ENCODE measurements at regions not wholly inside any gene's neighbourhood (a gene's known extent, or its start where the extent isn't known, plus 50 kb on each side); places are given as distances from the start of the nearest gene placed in this dataset.
"Not testable (repeated sequence)": the region's sequence is repeated elsewhere in the genome, so short reads cannot be mapped to it uniquely, and the experiment has no call there.

GRCh38 chr6:14781772-14782525 lies 463.9 kb upstream of the JARID2 start:
- Histone ChIP-seq H3K4me1 (no peaks in the 10 kb centered on the region), H3K9me3 (ENCODE audit: control insufficient read depth, low read length) (no peaks in the 10 kb centered on the region), H3K27ac (no peak overlapping the region), H3K9ac (no peak overlapping the region), H3K36me3 (ENCODE audit: control insufficient read depth, insufficient read depth, low read length) (no peaks in the 10 kb centered on the region), H3K4me2 (ENCODE audit: low read length) (no peak overlapping the region), H3K79me2 (no peaks in the 10 kb centered on the region), H3K4me3 (ENCODE audit: low read depth, low read length) (no peak overlapping the region), H2AFZ (no peak overlapping the region), H3K27me3 (ENCODE audit: control insufficient read depth, insufficient read depth, low read length) (no peaks in the 10 kb centered on the region)
- no peak for TF ChIP-seq CTCF (IDR thresholded peaks at IDR 0.05)

- H3K27ac ChIP-seq; H3K9me3 ChIP-seq (ENCODE audit: control insufficient read depth, low read length); H3K9ac ChIP-seq; H3K4me2 ChIP-seq (ENCODE audit: low read length); H3K4me3 ChIP-seq (ENCODE audit: low read depth, low read length); H3K36me3 ChIP-seq (ENCODE audit: control insufficient read depth, insufficient read depth, low read length); H3K79me2 ChIP-seq; H2AFZ ChIP-seq; H3K27me3 ChIP-seq (ENCODE audit: control insufficient read depth, insufficient read depth, low read length); H3K4me1 ChIP-seq: not testable (repeated sequence)
Measured at GRCh38 chr6:14782921-14783464, 462.9 kb upstream of the JARID2 start.

- no peak for TF ChIP-seq CTCF (IDR thresholded peaks at IDR 0.05)
- Histone ChIP-seq H2AFZ (no peak overlapping the region), H3K27me3 (ENCODE audit: control insufficient read depth, insufficient read depth, low read length) (no peaks in the 10 kb centered on the region), H3K9me3 (ENCODE audit: control insufficient read depth, low read length) (no peaks in the 10 kb centered on the region), H3K4me3 (ENCODE audit: low read depth, low read length) (no peak overlapping the region), H3K36me3 (ENCODE audit: control insufficient read depth, insufficient read depth, low read length) (no peaks in the 10 kb centered on the region), H3K79me2 (no peaks in the 10 kb centered on the region), H3K4me1 (no peaks in the 10 kb centered on the region), H3K27ac (no peak overlapping the region), H3K4me2 (ENCODE audit: low read length) (no peak overlapping the region), H3K9ac (no peak overlapping the region)
Measured at GRCh38 chr6:14783594-14783993, 462.3 kb upstream of the JARID2 start.

GRCh38 chr6:14784596-14785492 lies 461.0 kb upstream of the JARID2 start:
- H3K4me3 ChIP-seq (ENCODE audit: low read depth, low read length): no peak overlapping the region
- H3K79me2 ChIP-seq: no peaks in the 10 kb centered on the region
- no peaks in the 10 kb centered on the region for H3K9me3 ChIP-seq (ENCODE audit: control insufficient read depth, low read length)
- H3K4me2 ChIP-seq (ENCODE audit: low read length): no peak overlapping the region
- no peaks in the 10 kb centered on the region for H3K27me3 ChIP-seq (ENCODE audit: control insufficient read depth, insufficient read depth, low read length)
- no peaks in the 10 kb centered on the region for H3K36me3 ChIP-seq (ENCODE audit: control insufficient read depth, insufficient read depth, low read length)
- TF ChIP-seq CTCF (IDR thresholded peaks at IDR 0.05): no peak
- no peak overlapping the region for H3K27ac ChIP-seq
- no peak overlapping the region for H2AFZ ChIP-seq
- H3K9ac ChIP-seq: no peak overlapping the region
- no peaks in the 10 kb centered on the region for H3K4me1 ChIP-seq

GRCh38 chr6:14785493-14785790 lies 460.4 kb upstream of the JARID2 start:
- Histone ChIP-seq H3K4me2 (ENCODE audit: low read length) (no peak overlapping the region), H3K9me3 (ENCODE audit: control insufficient read depth, low read length) (no peaks in the 10 kb centered on the region), H3K79me2 (no peaks in the 10 kb centered on the region), H3K27ac (no peak overlapping the region), H2AFZ (no peak overlapping the region), H3K4me3 (ENCODE audit: low read depth, low read length) (no peak overlapping the region), H3K36me3 (ENCODE audit: control insufficient read depth, insufficient read depth, low read length) (no peaks in the 10 kb centered on the region), H3K9ac (no peak overlapping the region), H3K4me1 (no peaks in the 10 kb centered on the region), H3K27me3 (ENCODE audit: control insufficient read depth, insufficient read depth, low read length) (no peaks in the 10 kb centered on the region)
- no peak for TF ChIP-seq CTCF (IDR thresholded peaks at IDR 0.05)

Measured in parathyroid adenoma (tissue), 2 donors.